GM18498 (cell line): ENCODE measurements at regions not wholly inside any gene's neighbourhood (a gene's known extent, or its start where the extent isn't known, plus 50 kb on each side); places are given as distances from the start of the nearest gene placed in this dataset.

Experiments
- ATAC-seq: cut with Tn5 transposase; IDR thresholded peaks from one replicate; pipeline ENCODE4 v1.9.1; 2021; ENCODE audit warnings: mild to moderate bottlenecking, moderate library complexity; ENCODE audit not compliant: unreplicated experiment

- ATAC-seq, result no peak
Observed at GRCh38 chr12:91931111-91931510, 214.5 kb downstream of the BTG1 start.

DNA sequence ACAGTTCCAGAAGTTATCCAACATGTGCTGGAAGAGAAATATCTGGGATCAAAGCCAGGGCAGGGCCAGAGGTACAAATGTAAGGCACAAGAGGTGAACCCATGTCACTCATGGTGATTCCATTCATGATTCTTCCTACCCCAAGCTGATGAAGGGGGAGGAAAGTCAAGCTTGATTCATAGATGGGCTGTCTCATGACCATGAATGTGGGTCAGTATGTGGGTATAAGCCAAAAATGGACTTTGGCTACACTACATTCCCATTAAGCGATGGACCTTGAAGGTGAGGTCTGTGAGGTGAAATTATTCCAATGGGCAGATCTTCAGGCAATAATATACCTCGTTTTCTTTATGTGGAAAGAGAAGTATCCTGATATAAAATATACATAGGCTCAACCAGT, 217.1 kb downstream of the BTG1 start:
- ATAC-seq, result no peak

DNA sequence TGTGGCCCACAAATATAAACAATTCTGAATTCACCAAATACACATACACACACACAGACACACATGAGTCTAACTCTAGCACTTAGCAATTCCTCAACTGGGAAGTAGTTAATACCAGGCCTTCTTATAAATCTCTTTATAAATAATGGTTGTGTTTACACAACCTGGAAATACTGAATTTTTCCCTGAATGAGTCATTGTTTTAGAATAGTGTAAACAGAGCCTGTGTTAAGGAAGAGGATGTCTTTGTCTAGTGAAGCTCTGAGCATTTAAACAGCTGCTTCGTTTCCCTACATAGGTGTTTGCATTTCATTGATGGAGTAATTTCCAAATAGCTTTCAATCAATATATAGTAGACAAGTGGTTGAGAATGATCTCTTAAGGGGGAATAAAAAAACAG, 218.8 kb downstream of the BTG1 start:
- ATAC-seq, result no peak

GRCh38 chr12:91924827-91925226, 220.8 kb downstream of the BTG1 start:
- ATAC-seq, result no peak

GRCh38 chr12:91923864-91924263, 221.8 kb downstream of the BTG1 start:
- ATAC-seq, result no peak

DNA sequence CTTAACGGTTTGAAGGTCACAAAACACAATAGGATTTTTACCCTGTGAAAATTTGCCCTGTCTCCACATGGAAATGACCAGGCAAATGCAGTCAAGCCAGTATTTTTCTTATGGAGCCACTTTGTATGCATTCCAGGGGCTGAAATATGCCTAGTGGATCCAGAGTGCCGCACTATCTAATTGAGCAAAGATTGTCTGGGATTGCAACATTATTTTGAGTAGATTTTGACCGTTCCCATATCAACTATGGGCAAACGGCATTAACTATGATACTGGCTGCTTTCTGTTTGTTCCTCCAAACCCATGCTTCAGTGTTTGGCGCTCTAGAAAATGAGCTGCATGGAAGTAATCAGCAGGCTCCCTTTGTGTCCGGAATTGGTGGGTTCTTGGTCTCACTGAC, 223.0 kb downstream of the BTG1 start:
- ATAC-seq, result no peak

GRCh38 chr12:91922139-91922538, 223.5 kb downstream of the BTG1 start:
- no peak for ATAC-seq

GRCh38 chr12:91921555-91921954, 224.1 kb downstream of the BTG1 start:
- ATAC-seq, result no peak

DNA sequence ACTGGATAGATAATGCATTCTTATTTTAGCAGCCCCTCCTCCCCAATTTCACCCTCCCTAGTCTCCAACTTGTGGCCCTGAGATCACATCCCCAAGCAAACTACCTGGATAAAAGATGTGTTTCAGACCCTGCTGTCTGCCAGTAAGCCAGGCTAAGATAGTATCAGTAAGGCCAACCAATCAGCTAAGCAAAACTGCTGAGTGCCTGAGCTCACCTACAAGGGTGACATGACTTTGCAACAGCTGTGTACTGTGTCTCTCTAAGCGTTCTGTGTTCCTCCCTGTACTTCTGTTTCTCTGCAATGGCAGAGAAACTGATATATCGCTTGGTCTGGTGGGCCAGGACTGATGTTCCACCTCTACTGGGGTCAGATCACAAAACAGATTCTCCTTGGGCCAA, 224.9 kb downstream of the BTG1 start:
- ATAC-seq, result no peak

DNA sequence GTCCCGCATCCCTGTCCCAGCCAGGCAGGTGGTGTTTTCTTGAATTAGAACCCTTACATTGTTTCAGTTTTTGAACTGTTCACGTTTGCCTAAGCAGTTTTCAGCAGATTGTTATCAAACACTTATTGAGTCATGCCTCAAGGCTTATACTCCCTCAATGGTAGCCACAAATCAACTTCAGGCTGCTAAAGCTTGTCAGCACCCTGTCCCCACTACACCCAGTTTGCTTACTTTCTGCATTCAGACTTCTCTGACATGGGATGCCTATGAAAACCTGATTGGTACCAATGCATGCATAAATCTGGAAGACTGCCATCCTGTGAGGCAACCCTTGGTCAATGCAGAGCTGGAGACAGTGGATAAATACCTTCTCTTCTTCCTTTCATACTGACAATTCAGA, 225.4 kb downstream of the BTG1 start:
- ATAC-seq, result no peak

DNA sequence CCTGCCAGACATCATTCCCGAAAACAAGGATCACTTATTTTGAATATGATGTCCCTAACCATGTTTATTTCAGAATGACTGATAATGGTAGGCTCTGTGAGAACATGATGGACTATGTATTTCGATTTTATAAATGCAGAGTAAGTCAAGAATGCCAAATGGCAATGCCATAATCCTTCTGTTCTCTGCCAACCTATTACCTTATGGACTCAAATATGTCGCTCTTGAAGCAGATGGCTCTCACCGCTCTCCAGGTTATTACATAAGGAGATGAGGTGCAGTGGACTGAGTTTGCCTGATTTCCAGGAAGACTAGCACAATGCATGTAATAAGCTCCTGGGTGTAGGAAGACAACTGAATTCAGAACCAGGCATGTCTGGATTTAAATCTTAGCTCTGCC, 227.2 kb downstream of the BTG1 start:
- no peak for ATAC-seq

DNA sequence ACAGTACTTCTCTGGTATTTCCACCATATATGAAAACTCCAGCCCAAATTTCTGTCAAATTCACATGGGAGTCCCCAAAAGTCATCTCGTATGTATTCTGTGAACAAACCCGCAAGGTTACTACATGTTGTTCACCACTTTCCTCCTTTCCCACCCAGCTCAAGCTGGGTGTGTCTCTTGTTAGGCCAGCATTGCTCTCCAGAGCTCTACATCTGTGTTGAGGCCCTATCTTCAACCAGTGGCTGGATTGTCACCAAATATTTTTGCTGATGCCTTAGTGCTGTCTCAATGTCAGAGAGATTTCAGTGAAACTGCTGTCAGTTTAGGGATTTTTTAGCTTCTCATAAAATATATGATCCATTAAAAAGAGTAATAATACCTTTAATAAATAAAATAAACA, 230.9 kb downstream of the BTG1 start:
- ATAC-seq, result no peak

- ATAC-seq, result no peak
Observed at GRCh38 chr12:91913651-91914050, 232.0 kb downstream of the BTG1 start.

GRCh38 chr12:91913124-91913523, 232.5 kb downstream of the BTG1 start:
- no peak for ATAC-seq

- ATAC-seq, result no peak
Observed at GRCh38 chr12:91912178-91912577, 233.5 kb downstream of the BTG1 start.

DNA sequence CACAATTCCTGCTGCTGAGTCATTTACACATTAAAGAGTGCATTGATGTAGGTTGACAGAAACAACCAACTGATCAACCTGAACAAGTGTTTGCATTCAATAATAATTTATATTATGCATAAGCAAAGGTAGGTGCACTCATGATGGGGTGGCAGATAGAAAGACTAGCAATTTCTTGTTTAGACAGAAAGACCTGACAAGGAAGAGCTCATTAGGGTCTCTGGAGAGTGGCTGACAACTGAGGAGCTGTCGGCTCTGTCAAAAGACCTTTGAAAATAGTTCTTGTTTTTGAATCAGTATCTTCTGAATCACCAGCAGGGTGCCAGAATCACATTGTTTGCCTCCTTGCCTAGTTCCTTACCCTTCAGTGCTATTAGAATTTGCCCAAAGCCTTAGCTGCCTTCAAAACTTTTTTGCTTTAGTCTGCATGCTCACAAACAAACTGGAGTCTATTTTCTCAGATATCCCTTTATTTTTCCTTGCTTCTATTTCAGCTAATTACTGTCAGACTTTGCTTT, 234.7 kb downstream of the BTG1 start:
- ATAC-seq, result no peak

GRCh38 chr12:91902860-91903683, 242.6 kb downstream of the BTG1 start:
- ATAC-seq, result no peak

GRCh38 chr12:91901381-91902074, 244.1 kb downstream of the BTG1 start:
- ATAC-seq, result no peak

DNA sequence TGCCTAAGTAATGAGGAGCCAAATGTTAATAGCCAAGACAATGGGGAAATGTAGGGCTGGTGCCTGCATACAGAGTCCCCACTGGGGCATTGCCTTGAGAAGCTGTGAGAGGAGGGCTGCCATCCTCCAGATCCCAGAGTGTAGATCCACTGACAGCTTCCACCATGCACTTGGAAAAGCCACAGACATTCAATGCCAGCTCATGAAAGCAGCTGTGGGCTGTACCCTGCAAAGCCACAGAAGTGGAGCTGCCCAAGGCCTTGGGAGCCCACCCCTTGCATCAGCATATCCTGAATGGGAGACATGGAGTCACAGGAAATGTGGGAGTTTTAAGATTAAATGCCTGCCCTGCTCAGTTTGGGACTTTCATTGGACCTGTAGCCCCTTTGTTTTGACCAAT, 244.7 kb downstream of the BTG1 start:
- no peak for ATAC-seq

DNA sequence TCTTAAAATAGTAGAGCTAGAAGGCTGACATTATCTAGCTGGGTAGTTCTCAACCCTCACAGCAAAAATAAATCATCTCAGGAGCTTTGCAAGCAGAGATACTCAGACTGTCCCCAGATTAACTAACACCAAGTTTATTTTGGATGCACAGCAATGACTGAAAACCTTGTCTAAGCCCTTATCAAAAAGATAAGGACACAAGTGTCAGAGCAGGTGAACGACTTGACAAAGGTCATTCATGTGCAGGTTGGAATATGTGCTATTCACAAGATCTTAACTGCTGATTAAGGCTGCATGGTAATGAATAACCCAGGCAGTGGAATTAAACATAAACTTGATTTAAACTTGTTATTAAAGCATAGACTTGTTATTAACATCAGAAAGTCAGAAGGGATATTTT, 246.6 kb downstream of the BTG1 start:
- ATAC-seq, result no peak

GRCh38 chr12:91897025-91897515, 248.6 kb downstream of the BTG1 start:
- ATAC-seq, result no peak
